ENCODE measurements at regions not wholly inside any gene's neighbourhood (a gene's known extent, or its start where the extent isn't known, plus 50 kb on each side); places are given as distances from the start of the nearest gene placed in this dataset.
A peak's percentile ranks its signal among the peaks of the same experiment; 100 is the strongest.

GRCh38 chr5:158349987-158350386 is 491.0 kb upstream of the CLINT1 start:
- H3K36me3 ChIP-seq (ENCODE audit: control insufficient read depth in 4 of 4, insufficient read depth in 4 of 4, low read length in 4 of 4), result no peaks in the 10 kb centered on the region
- no peaks in the 10 kb centered on the region for H3K4me1 ChIP-seq (ENCODE audit: control insufficient read depth in 5 of 5, insufficient read depth in 5 of 5, low read length in 5 of 5)
- H3K27ac ChIP-seq (ENCODE audit: low read depth in 1 of 2, low read length in 1 of 2), result no peak overlapping the region
- H3K9ac ChIP-seq (ENCODE audit: insufficient read depth in 1 of 2, low read length in 2 of 2), result no peak overlapping the region
- peaks cover 0 to 4% (median 2%) of the 10 kb centered on the region in 4 donors for H3K9me3 ChIP-seq (ENCODE audit: control insufficient read depth in 4 of 4, insufficient read depth in 3 of 4, low read length in 3 of 4)
- ATAC-seq (ENCODE audit: insufficient read depth, low FRiP score) (no peak), DNase-seq (peak in 2 of 3 donors; percentile 24 to 46)
- TF ChIP-seq CTCF (IDR thresholded peaks at IDR 0.05; ENCODE audit: control extremely low read depth, extremely low read depth), result no peak
- no peaks in the 10 kb centered on the region for H3K27me3 ChIP-seq (ENCODE audit: control insufficient read depth in 3 of 3, insufficient read depth in 3 of 3, low read length in 2 of 3)
- no peak overlapping the region for H3K4me3 ChIP-seq
- WGBS, 2 donors, result 83 to 88% methylated on average over 6 of the region's 6 CpGs

- Histone ChIP-seq H3K4me1 (ENCODE audit: control insufficient read depth in 5 of 5, insufficient read depth in 5 of 5, low read length in 5 of 5) (no peaks in the 10 kb centered on the region), H3K9ac (ENCODE audit: insufficient read depth in 1 of 2, low read length in 2 of 2) (no peak overlapping the region), H3K27ac (ENCODE audit: low read depth in 1 of 2, low read length in 1 of 2) (no peak overlapping the region), H3K36me3 (ENCODE audit: control insufficient read depth in 4 of 4, insufficient read depth in 4 of 4, low read length in 4 of 4) (no peaks in the 10 kb centered on the region), H3K9me3 (ENCODE audit: control insufficient read depth in 4 of 4, insufficient read depth in 3 of 4, low read length in 3 of 4) (peaks cover 0 to 4% (median under 1%) of the 10 kb centered on the region in 4 donors), H3K4me3 (no peak overlapping the region), H3K27me3 (ENCODE audit: control insufficient read depth in 3 of 3, insufficient read depth in 3 of 3, low read length in 2 of 3) (no peaks in the 10 kb centered on the region)
- TF ChIP-seq CTCF (IDR thresholded peaks at IDR 0.05; ENCODE audit: control extremely low read depth, extremely low read depth), result no peak
- 31 to 60% methylated on average over 2 of the region's 2 CpGs for WGBS, 2 donors
- no peak for ATAC-seq (ENCODE audit: insufficient read depth, low FRiP score)
- no peak for DNase-seq
Measured at GRCh38 chr5:158344376-158344775, 485.4 kb upstream of the CLINT1 start.

GRCh38 chr5:158340608-158341007 is 481.7 kb upstream of the CLINT1 start:
- ATAC-seq (ENCODE audit: insufficient read depth, low FRiP score), result no peak
- H3K27me3 ChIP-seq (ENCODE audit: control insufficient read depth in 3 of 3, insufficient read depth in 3 of 3, low read length in 2 of 3), result no peaks in the 10 kb centered on the region
- 73 to 74% methylated on average over 1 of the region's 1 CpG for WGBS, 2 donors

More at GRCh38 chr5:158340608-158341007, 481.7 kb upstream of the CLINT1 start:
- no peaks in the 10 kb centered on the region for H3K36me3 ChIP-seq (ENCODE audit: control insufficient read depth in 4 of 4, insufficient read depth in 4 of 4, low read length in 4 of 4)
- no peaks in the 10 kb centered on the region for H3K4me1 ChIP-seq (ENCODE audit: control insufficient read depth in 5 of 5, insufficient read depth in 5 of 5, low read length in 5 of 5)
- no peak for TF ChIP-seq CTCF (IDR thresholded peaks at IDR 0.05; ENCODE audit: control extremely low read depth, extremely low read depth)
- no peak overlapping the region for H3K4me3 ChIP-seq
- no peak overlapping the region for H3K9ac ChIP-seq (ENCODE audit: insufficient read depth in 1 of 2, low read length in 2 of 2)
- no peak overlapping the region for H3K27ac ChIP-seq (ENCODE audit: low read depth in 1 of 2, low read length in 1 of 2)
- peaks cover 0 to 4% (median 1%) of the 10 kb centered on the region in 4 donors for H3K9me3 ChIP-seq (ENCODE audit: control insufficient read depth in 4 of 4, insufficient read depth in 3 of 4, low read length in 3 of 4)
- no peak for DNase-seq

All from lung (tissue), 11 donors.